HCT116 (cell line): ENCODE measurements at regions not wholly inside any gene's neighbourhood (a gene's known extent, or its start where the extent isn't known, plus 50 kb on each side); places are given as distances from the start of the nearest gene placed in this dataset.

ENCODE experiments used
- ATAC-seq: fragments of 200-7000 bp; cut with Tn5 transposase; 2 replicates; pipeline ENCODE4 v1.9.1; 2020; ENCODE audit warnings: mild to moderate bottlenecking, moderate library complexity
- BruUV-seq: library from RNA; stranded (reverse); fragments of 400-500 nt; replicated peaks from 2 replicates; lab custom pipeline; 2021; lab: Mats Ljungman, UMichigan
- CTCF ChIA-PET: fragments of 300-600 bp; sonication (Branson Sonifier 250); formaldehyde crosslinking; loops from one replicate; lab custom pipeline; 2021; ENCODE audit warnings: antibody characterized with exemption; lab: Charles Lee
- POLR2A ChIA-PET: fragments of 300-600, 350-600 bp; sonication (Branson Sonifier 250); formaldehyde crosslinking; loops from one replicate; lab custom pipeline; 2021; ENCODE audit warnings: antibody characterized with exemption; lab: Charles Lee
- RAD21 ChIA-PET, 2 experiments: fragments of 300-600 bp; sonication (Branson Sonifier 250); formaldehyde crosslinking; loops; one replicate each; lab custom pipeline; 2023; ENCODE audit warnings: low total read pairs in 2 of 2; ENCODE audit not compliant: uncharacterized antibody in 2 of 2, unreplicated experiment in 2 of 2, low non-redundant PET in 1 of 2; lab: Charles Lee
- DNase-seq: peaks from one replicate; pipeline ENCODE4 v3.0.0-alpha.2; 2010; ENCODE audit warnings: low read depth, low spot score
- H2AFZ ChIP-seq: fragments of 200-600 bp; shearing (Covaris generic), sonication (generic); 2 replicates; pipeline ENCODE4 v1.6.1; 2017; ENCODE audit warnings: low read depth, mixed run types, mixed read lengths, antibody characterized with exemption, low read length; ENCODE audit not compliant: poor library complexity, severe bottlenecking
- H3K27ac ChIP-seq: 2 replicates; pipeline ENCODE4 v1.5.1; 2012; ENCODE audit warnings: low read depth, low read length
- H3K27me3 ChIP-seq: fragments of 200-600 bp; sonication (generic); 2 replicates; pipeline ENCODE4 v1.6.1; 2016; ENCODE audit warnings: mixed run types, low read length, mixed read lengths; ENCODE audit not compliant: insufficient read depth
- H3K36me3 ChIP-seq, 2 experiments: fragments of 200-500 bp in 1 of 2; fragments of 200-600 bp in 1 of 2; sonication (Bioruptor generic) in 1 of 2; sonication (generic) in 1 of 2; 2 replicates each; pipeline versions ENCODE4 v1.5.1 to v1.6.1; 2014 to 2016; ENCODE audit warnings: low read length in 2 of 2, inconsistent platforms in 1 of 2, mixed read lengths in 1 of 2, mixed run types in 1 of 2; ENCODE audit not compliant: insufficient read depth in 2 of 2, control insufficient read depth in 1 of 2
- H3K4me1 ChIP-seq, 2 experiments: fragments of 200-600 bp in 1 of 2; sonication (generic) in 1 of 2; 2 replicates each; pipeline versions ENCODE4 v1.5.1 to v1.6.1; 2012 to 2017; ENCODE audit warnings: low read length in 2 of 2, inconsistent platforms in 1 of 2, mild to moderate bottlenecking in 1 of 2, mixed read lengths in 1 of 2, mixed run types in 1 of 2, moderate library complexity in 1 of 2; ENCODE audit not compliant: insufficient read depth in 2 of 2, control insufficient read depth in 1 of 2
- H3K4me2 ChIP-seq: fragments of 200-600 bp; sonication (generic); 2 replicates; pipeline ENCODE4 v1.6.1; 2017; ENCODE audit warnings: mixed run types, low read length, mixed read lengths
- H3K4me3 ChIP-seq, 2 experiments: fragments of 200-600 bp in 1 of 2; sonication (generic) in 1 of 2; replicated peaks in 1 of 2; 2 replicates each; pipeline ENCODE4 v1.5.1; 2011 to 2016; ENCODE audit warnings: low read length in 2 of 2, control low read depth in 1 of 2, low read depth in 1 of 2, mild to moderate bottlenecking in 1 of 2, mixed read lengths in 1 of 2, mixed run types in 1 of 2
- H3K79me2 ChIP-seq: fragments of 200-600 bp; sonication (generic); 2 replicates; pipeline ENCODE4 v1.6.1; 2017; ENCODE audit warnings: mild to moderate bottlenecking, mixed run types, low read length, moderate library complexity, mixed read lengths; ENCODE audit not compliant: insufficient read depth
- H3K9ac ChIP-seq: fragments of 200-600 bp; sonication (generic); 2 replicates; pipeline ENCODE4 v1.6.1; 2016; ENCODE audit warnings: low read length, mixed read lengths
- H3K9me2 ChIP-seq: fragments of 200-600 bp; sonication (generic), shearing (Covaris generic); 2 replicates; pipeline ENCODE4 v1.6.1; 2017; ENCODE audit warnings: mixed run types, mild to moderate bottlenecking, moderate library complexity; ENCODE audit not compliant: insufficient read depth
- H3K9me3 ChIP-seq, 2 experiments: fragments of 200-500 bp in 1 of 2; fragments of 200-600 bp in 1 of 2; sonication (Bioruptor generic) in 1 of 2; sonication (generic) in 1 of 2; 2 replicates each; pipeline ENCODE4 v1.6.1; 2014 to 2017; ENCODE audit warnings: low read length in 2 of 2, mixed read lengths in 2 of 2, inconsistent platforms in 1 of 2, low read depth in 1 of 2, mild to moderate bottlenecking in 1 of 2, mixed run types in 1 of 2, moderate library complexity in 1 of 2; ENCODE audit not compliant: control insufficient read depth in 1 of 2, insufficient read depth in 1 of 2
- H4K20me1 ChIP-seq: fragments of 200-600 bp; sonication (generic), shearing (Covaris generic); 2 replicates; pipeline ENCODE4 v1.6.1; 2017; ENCODE audit warnings: mixed run types, mild to moderate bottlenecking, moderate library complexity; ENCODE audit not compliant: insufficient read depth
- CBX3 ChIP-seq: IDR thresholded peaks from 2 replicates; pipeline ENCODE4 v1.6.1; 2012; ENCODE audit warnings: low read depth
- CTCF ChIP-seq, 3 experiments: fragments of 200-600 bp in 1 of 3; sonication (generic) in 1 of 3; IDR thresholded peaks in 2 of 3; conservative IDR thresholded peaks in 1 of 3; 2 replicates each; pipeline ENCODE4 v1.5.1; 2012 to 2017; ENCODE audit warnings: low read depth in 2 of 3, low read length in 2 of 3, antibody characterized with exemption in 1 of 3, borderline replicate concordance in 1 of 3, control low read depth in 1 of 3, mild to moderate bottlenecking in 1 of 3, mixed read lengths in 1 of 3, mixed run types in 1 of 3, moderate library complexity in 1 of 3; ENCODE audit not compliant: insufficient read depth in 1 of 3
- ELF1 ChIP-seq: IDR thresholded peaks from 2 replicates; pipeline ENCODE4 v1.6.1; 2012; ENCODE audit warnings: low read depth, borderline replicate concordance
- EZH2 ChIP-seq: fragments of 200-600 bp; sonication (generic); IDR thresholded peaks from 2 replicates; pipeline ENCODE4 v1.6.1; 2017; ENCODE audit warnings: antibody characterized with exemption, mixed run types
- EZH2phosphoT487 ChIP-seq: fragments of 200-600 bp; IDR thresholded peaks from 2 replicates; pipeline ENCODE4 v1.6.1; 2018; ENCODE audit warnings: antibody characterized with exemption, borderline replicate concordance
- FOSL1 ChIP-seq: IDR thresholded peaks from 2 replicates; pipeline ENCODE4 v1.6.1; 2012; ENCODE audit warnings: low read depth
- MAX ChIP-seq: IDR thresholded peaks from 2 replicates; pipeline ENCODE4 v1.6.1; 2012
- POLR2A ChIP-seq: IDR thresholded peaks from 2 replicates; pipeline ENCODE4 v1.7.0; 2011; ENCODE audit warnings: borderline replicate concordance; ENCODE audit not compliant: insufficient read depth, insufficient read length; ENCODE audit errors: extremely low read depth
- POLR2AphosphoS5 ChIP-seq: IDR thresholded peaks from 2 replicates; pipeline ENCODE4 v1.6.1; 2011; ENCODE audit warnings: mild to moderate bottlenecking, low read depth, low read length, moderate library complexity
- RAD21 ChIP-seq: IDR thresholded peaks from 2 replicates; pipeline ENCODE4 v1.6.1; 2012; ENCODE audit warnings: low read depth, mild to moderate bottlenecking
- REST ChIP-seq: IDR thresholded peaks from 2 replicates; pipeline ENCODE4 v1.6.1; 2012; ENCODE audit warnings: low read depth
- SIN3A ChIP-seq: IDR thresholded peaks from 2 replicates; pipeline ENCODE4 v1.6.1; 2012; ENCODE audit warnings: low read depth
- SP1 ChIP-seq: IDR thresholded peaks from 2 replicates; pipeline ENCODE4 v1.6.1; 2012; ENCODE audit warnings: low read depth
- SRF ChIP-seq: IDR thresholded peaks from 2 replicates; pipeline ENCODE4 v1.6.1; 2012; ENCODE audit warnings: low read depth
- ZFX ChIP-seq: fragments of 450-650 bp; IDR thresholded peaks from 2 replicates; pipeline ENCODE4 v1.6.1; 2017
- ZNF274 ChIP-seq: fragments of 200-500 bp; sonication (Bioruptor generic); IDR thresholded peaks from 2 replicates; pipeline ENCODE4 v1.6.1; 2014; ENCODE audit warnings: mild to moderate bottlenecking, low read depth, low read length, inconsistent platforms
- intact Hi-C: fragments of 100-400 bp; cut with micrococcal nuclease; formaldehyde crosslinking; loops from 2 replicates; pipeline ENCODE4 v1.10.0; 2022

GRCh38 chr12:127526925-127527324 is 740.0 kb upstream of the TMEM132C start:
- ChIA-PET CTCF (no interaction called here), POLR2A (no interaction called here), RAD21 (no interaction called here)
- no peaks in the 10 kb centered on the region for H3K79me2 ChIP-seq
- TF ChIP-seq CTCF (IDR thresholded peaks at IDR 0.05 in 2 of 3, conservative IDR thresholded peaks at IDR 0.05 in 1 of 3; ENCODE audit: borderline replicate concordance in 1 of 3, insufficient read depth in 1 of 3, low read depth in 2 of 3, low read length in 2 of 3) = 0 out of 6 replicates have a peak, but pooled peaks of 1 of the 3 experiments have one; percentile 8
- no peak for TF ChIP-seq POLR2AphosphoS5
- TF ChIP-seq, all 23 proteins: peak for 1
- intact Hi-C loops = no loop called here
- H3K4me1 ChIP-seq = no peaks in the 10 kb centered on the region
- H3K27ac ChIP-seq = no peak overlapping the region
- H3K27me3 ChIP-seq = no peaks in the 10 kb centered on the region
- H4K20me1 ChIP-seq = no peaks in the 10 kb centered on the region
- DNase-seq (no peak), ATAC-seq (no peak)
- H3K4me2 ChIP-seq = no peak overlapping the region
- H3K4me3 ChIP-seq = no peak overlapping the region
- no peaks in the 10 kb centered on the region for H3K9me2 ChIP-seq
- no TSS peak for BruUV-seq
- H3K36me3 ChIP-seq = no peaks in the 10 kb centered on the region
- no peak overlapping the region for H2AFZ ChIP-seq
- H3K9ac ChIP-seq = no peak overlapping the region
- peaks cover 0 to 14% of the 10 kb centered on the region in 2 experiments; a peak in 2 of 4 replicates for H3K9me3 ChIP-seq

GRCh38 chr12:127528551-127528950 is 738.4 kb upstream of the TMEM132C start:
- ChIA-PET RAD21 (no interaction called here), POLR2A (no interaction called here), CTCF (no interaction called here)
- no peak overlapping the region for H3K9ac ChIP-seq
- H3K4me1 ChIP-seq = no peaks in the 10 kb centered on the region
- H3K27me3 ChIP-seq = no peaks in the 10 kb centered on the region
- H3K36me3 ChIP-seq = no peaks in the 10 kb centered on the region
- no peaks in the 10 kb centered on the region for H3K9me2 ChIP-seq
- BruUV-seq = no TSS peak
- intact Hi-C loops = no loop called here
- no peaks in the 10 kb centered on the region for H3K79me2 ChIP-seq
- H3K9me3 ChIP-seq = peaks cover 0 to 14% of the 10 kb centered on the region in 2 experiments; a peak in 2 of 4 replicates
- no peak overlapping the region for H3K27ac ChIP-seq
- H3K4me3 ChIP-seq = no peak overlapping the region
- no peak overlapping the region for H3K4me2 ChIP-seq
- no peaks in the 10 kb centered on the region for H4K20me1 ChIP-seq
- no peak for DNase-seq
- ATAC-seq = no peak
- no peak overlapping the region for H2AFZ ChIP-seq
- TF ChIP-seq EZH2phosphoT487 (no peak), SP1 (no peak), SRF (no peak), POLR2A (no peak), MAX (no peak), FOSL1 (no peak), EZH2 (no peak), ZNF274 (no peak), RAD21 (no peak), ELF1 (no peak), CBX3 (no peak), ZFX (no peak), SIN3A (no peak), REST (no peak)
